Fibroblast of lung (primary cell): ENCODE measurements at regions not wholly inside any gene's neighbourhood (a gene's known extent, or its start where the extent isn't known, plus 50 kb on each side); places are given as distances from the start of the nearest gene placed in this dataset.

Experiments
- CTCF ChIP-seq, 2 donors: IDR thresholded peaks in 1 of 2; conservative IDR thresholded peaks in 1 of 2; 1 replicate in 1 of 2; 2 replicates in 1 of 2; pipeline ENCODE4 v1.5.1; 2011 to 2012; ENCODE audit warnings: low read length in 2 of 2, control low read depth in 1 of 2, inconsistent platforms in 1 of 2, low read depth in 1 of 2, mild to moderate bottlenecking in 1 of 2
- EZH2 ChIP-seq: IDR thresholded peaks from 2 replicates; pipeline ENCODE4 v1.5.1; 2012; ENCODE audit warnings: low read length, control low read depth, mild to moderate bottlenecking; ENCODE audit errors: missing control alignments

GRCh38 chr1:111052246-111052645, 87.6 kb downstream of the DRAM2 start:
- no peak for TF ChIP-seq EZH2
- TF ChIP-seq CTCF (conservative IDR thresholded peaks at IDR 0.05 in 1 of 2, IDR thresholded peaks at IDR 0.05 in 1 of 2; ENCODE audit: low read depth in 1 of 2, low read length in 2 of 2): no peak
